GM12892 (cell line): ENCODE measurements at regions not wholly inside any gene's neighbourhood (a gene's known extent, or its start where the extent isn't known, plus 50 kb on each side); places are given as distances from the start of the nearest gene placed in this dataset.

Experiments
- POLR2A ChIP-seq: IDR thresholded peaks from 2 replicates; pipeline ENCODE4 v1.6.1; 2011; ENCODE audit warnings: low read depth, low read length, control low read depth
- TAF1 ChIP-seq: IDR thresholded peaks from 2 replicates; pipeline ENCODE4 v1.6.1; 2011; ENCODE audit warnings: low read depth, mild to moderate bottlenecking, control low read depth, low read length, borderline replicate concordance

DNA sequence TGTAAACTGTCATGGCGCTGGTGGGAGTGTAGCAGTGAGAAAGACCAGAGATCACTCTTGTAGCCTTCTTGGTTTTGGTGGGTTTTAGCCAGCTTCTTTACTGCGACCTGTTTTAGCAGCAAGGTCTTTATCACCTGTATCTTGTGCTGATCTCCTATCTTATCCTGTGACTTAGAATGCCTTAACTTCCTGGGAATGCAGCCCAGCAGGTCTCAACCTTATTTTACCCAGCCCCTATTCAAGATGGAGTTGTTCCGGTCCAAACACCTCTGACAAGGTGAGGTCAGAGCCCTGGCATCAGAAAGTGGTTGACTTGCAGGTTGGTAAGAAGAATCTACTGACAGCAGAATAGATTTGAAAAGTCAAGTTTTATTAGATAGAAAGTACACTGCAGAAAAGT, 55.0 kb upstream of the MSH6 start:
- TF ChIP-seq POLR2A (no peak), TAF1 (no peak)
